ENCODE measurements at regions not wholly inside any gene's neighbourhood (a gene's known extent, or its start where the extent isn't known, plus 50 kb on each side); places are given as distances from the start of the nearest gene placed in this dataset.
"Not testable (repeated sequence)": the region's sequence is repeated elsewhere in the genome, so short reads cannot be mapped to it uniquely, and the experiment has no call there.

DNA sequence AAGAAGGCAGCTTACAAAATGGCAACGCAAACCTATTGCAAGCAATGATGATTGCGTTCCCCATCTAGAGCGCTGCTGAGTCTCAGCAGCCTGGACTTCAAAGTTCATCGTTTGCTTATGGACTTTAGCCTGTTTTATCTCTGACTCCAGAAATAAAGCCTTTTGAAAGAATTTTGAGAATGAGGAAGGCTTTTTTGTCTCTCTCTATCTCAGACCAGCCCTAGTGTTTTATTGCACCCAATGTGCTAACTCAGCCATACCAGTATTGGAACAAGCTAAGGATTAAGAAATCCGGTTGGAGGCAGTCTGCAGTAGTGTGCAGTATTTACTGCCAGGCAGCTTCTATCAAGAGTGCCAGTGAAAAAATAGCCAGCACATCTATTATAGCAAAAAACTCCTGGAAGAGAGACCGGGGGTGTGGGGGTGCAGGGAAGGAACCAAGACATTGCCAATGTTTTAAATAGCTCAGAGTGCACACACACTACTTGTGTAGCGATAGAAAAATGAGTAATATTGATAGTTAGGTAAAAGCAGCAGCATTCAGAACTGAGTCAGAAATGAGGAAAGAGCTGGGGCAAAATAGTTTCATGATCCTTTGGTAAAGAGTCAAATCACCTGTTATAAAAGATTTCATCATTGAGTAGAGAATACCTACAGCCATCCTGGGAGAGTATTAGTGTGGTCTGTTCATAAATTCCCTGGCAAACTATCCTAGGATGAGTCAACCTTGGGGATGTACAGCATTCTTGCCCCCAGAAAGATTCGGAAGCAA lies 219.0 kb downstream of the ZNF608 start:
- Histone ChIP-seq H3K27me3 (ENCODE audit: control insufficient read depth, insufficient read depth, low read length) (no peaks in the 10 kb centered on the region), H3K4me1 (ENCODE audit: control insufficient read depth, insufficient read depth, low read length) (no peaks in the 10 kb centered on the region), H3K27ac (ENCODE audit: low read length) (no peak overlapping the region), H3K4me3 (ENCODE audit: low read length) (no peak overlapping the region), H3K9me3 (ENCODE audit: control insufficient read depth, insufficient read depth, low read length) (no peaks in the 10 kb centered on the region), H3K36me3 (ENCODE audit: control insufficient read depth, insufficient read depth, low read length) (no peaks in the 10 kb centered on the region)
- no peak for DNase-seq (ENCODE audit: low read depth, low spot score)
- no CpG with 5 or more reads among the region's 8 CpGs for WGBS (ENCODE audit: insufficient coverage, insufficient read length)

- not testable (repeated sequence) for H3K36me3 ChIP-seq (ENCODE audit: control insufficient read depth, insufficient read depth, low read length); H3K4me1 ChIP-seq (ENCODE audit: control insufficient read depth, insufficient read depth, low read length); H3K9me3 ChIP-seq (ENCODE audit: control insufficient read depth, insufficient read depth, low read length); DNase-seq (ENCODE audit: low read depth, low spot score); H3K27ac ChIP-seq (ENCODE audit: low read length); H3K4me3 ChIP-seq (ENCODE audit: low read length); H3K27me3 ChIP-seq (ENCODE audit: control insufficient read depth, insufficient read depth, low read length)
- no CpG with 5 or more reads among the region's 4 CpGs for WGBS (ENCODE audit: insufficient coverage, insufficient read length)
Observed at GRCh38 chr5:124526079-124526478, 220.4 kb downstream of the ZNF608 start.

GRCh38 chr5:124524552-124525232 lies 221.7 kb downstream of the ZNF608 start:
- Histone ChIP-seq H3K4me3 (ENCODE audit: low read length) (no peak overlapping the region), H3K4me1 (ENCODE audit: control insufficient read depth, insufficient read depth, low read length) (no peaks in the 10 kb centered on the region), H3K9me3 (ENCODE audit: control insufficient read depth, insufficient read depth, low read length) (no peaks in the 10 kb centered on the region), H3K27me3 (ENCODE audit: control insufficient read depth, insufficient read depth, low read length) (no peaks in the 10 kb centered on the region), H3K27ac (ENCODE audit: low read length) (no peak overlapping the region), H3K36me3 (ENCODE audit: control insufficient read depth, insufficient read depth, low read length) (no peaks in the 10 kb centered on the region)
- no peak for DNase-seq (ENCODE audit: low read depth, low spot score)
- no CpG with 5 or more reads among the region's 6 CpGs for WGBS (ENCODE audit: insufficient coverage, insufficient read length)

GRCh38 chr5:124523897-124524296 lies 222.5 kb downstream of the ZNF608 start:
- DNase-seq (ENCODE audit: low read depth, low spot score) = no peak
- no peak overlapping the region for H3K27ac ChIP-seq (ENCODE audit: low read length)
- WGBS (ENCODE audit: insufficient coverage, insufficient read length) = no CpG with 5 or more reads among the region's 5 CpGs
- H3K27me3 ChIP-seq (ENCODE audit: control insufficient read depth, insufficient read depth, low read length) = no peaks in the 10 kb centered on the region
- no peaks in the 10 kb centered on the region for H3K36me3 ChIP-seq (ENCODE audit: control insufficient read depth, insufficient read depth, low read length)
- no peaks in the 10 kb centered on the region for H3K9me3 ChIP-seq (ENCODE audit: control insufficient read depth, insufficient read depth, low read length)
- H3K4me1 ChIP-seq (ENCODE audit: control insufficient read depth, insufficient read depth, low read length) = no peaks in the 10 kb centered on the region
- H3K4me3 ChIP-seq (ENCODE audit: low read length) = no peak overlapping the region

DNA sequence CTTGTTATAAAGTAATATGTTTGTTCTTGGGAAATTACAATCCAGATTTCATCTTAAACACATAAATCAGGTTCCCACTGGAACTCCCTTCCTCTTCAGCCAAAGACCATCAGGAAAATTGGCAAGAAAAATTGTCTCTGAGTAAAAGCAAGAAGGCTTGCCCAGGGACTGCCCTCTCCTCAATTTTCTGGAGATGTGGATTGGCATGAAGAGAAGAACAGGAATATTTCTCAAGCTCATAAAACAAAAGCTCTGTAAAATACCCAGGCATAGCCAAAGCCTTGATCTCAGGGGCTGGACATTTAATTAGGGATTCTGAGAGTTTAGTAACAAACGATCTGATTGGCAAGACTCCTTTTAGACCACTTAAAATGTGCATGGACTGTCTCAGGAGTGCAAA lies 223.4 kb downstream of the ZNF608 start:
- no CpG with 5 or more reads among the region's 1 CpG for WGBS (ENCODE audit: insufficient coverage, insufficient read length)

DNA sequence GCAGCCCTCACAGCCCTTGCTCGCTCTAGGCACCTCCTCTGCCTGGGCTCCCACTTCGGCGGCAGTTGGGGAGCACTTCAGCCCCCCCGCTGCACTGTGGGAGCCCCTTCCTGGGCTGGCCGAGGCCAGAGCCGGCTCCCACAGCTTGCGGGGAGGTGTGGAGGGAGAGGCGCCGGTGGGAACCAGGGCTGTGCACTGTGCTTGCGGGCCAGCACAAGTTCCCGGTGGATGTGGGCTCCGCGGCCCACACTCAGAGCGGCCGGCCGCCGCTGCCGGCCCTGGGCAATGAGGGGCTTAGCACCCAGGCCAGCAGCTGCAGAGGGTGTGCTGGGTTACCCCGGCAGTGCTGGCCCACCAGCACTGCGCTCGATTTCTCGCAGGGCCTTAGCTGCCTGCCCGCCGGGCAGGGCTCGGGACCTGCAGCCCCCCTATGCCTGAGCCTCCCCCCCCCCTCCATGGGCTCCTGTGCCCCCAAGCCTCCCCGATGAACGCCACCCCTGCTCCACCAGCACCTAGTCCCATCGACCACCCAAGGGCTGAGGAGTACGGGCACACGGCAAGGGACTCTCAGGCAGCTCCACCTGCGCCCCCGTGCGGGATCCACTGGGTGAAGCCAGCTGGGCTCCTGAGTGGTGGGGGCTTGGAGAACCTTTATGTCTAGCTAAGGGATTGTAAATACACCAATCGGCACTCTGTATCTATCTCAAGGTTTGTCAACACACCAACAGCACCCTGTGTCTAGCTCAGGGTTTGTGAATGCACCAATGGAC lies 224.8 kb downstream of the ZNF608 start:
- H3K4me1 ChIP-seq (ENCODE audit: control insufficient read depth, insufficient read depth, low read length) = no peaks in the 10 kb centered on the region
- WGBS (ENCODE audit: insufficient coverage, insufficient read length) = no CpG with 5 or more reads among the region's 34 CpGs

More for the DNA sequence above, 223.4 kb downstream of the ZNF608 start:
- no peak overlapping the region for H3K27ac ChIP-seq (ENCODE audit: low read length)
- no peaks in the 10 kb centered on the region for H3K36me3 ChIP-seq (ENCODE audit: control insufficient read depth, insufficient read depth, low read length)
- no peaks in the 10 kb centered on the region for H3K27me3 ChIP-seq (ENCODE audit: control insufficient read depth, insufficient read depth, low read length)
- H3K4me1 ChIP-seq (ENCODE audit: control insufficient read depth, insufficient read depth, low read length) = no peaks in the 10 kb centered on the region
- H3K4me3 ChIP-seq (ENCODE audit: low read length) = no peak overlapping the region
- no peaks in the 10 kb centered on the region for H3K9me3 ChIP-seq (ENCODE audit: control insufficient read depth, insufficient read depth, low read length)
- no peak for DNase-seq (ENCODE audit: low read depth, low spot score)

GRCh38 chr5:124519396-124519795 lies 227.0 kb downstream of the ZNF608 start:
- no peaks in the 10 kb centered on the region for H3K27me3 ChIP-seq (ENCODE audit: control insufficient read depth, insufficient read depth, low read length)
- no peaks in the 10 kb centered on the region for H3K36me3 ChIP-seq (ENCODE audit: control insufficient read depth, insufficient read depth, low read length)
- no peaks in the 10 kb centered on the region for H3K9me3 ChIP-seq (ENCODE audit: control insufficient read depth, insufficient read depth, low read length)
- no peak overlapping the region for H3K27ac ChIP-seq (ENCODE audit: low read length)
- H3K4me3 ChIP-seq (ENCODE audit: low read length) = no peak overlapping the region
- no peaks in the 10 kb centered on the region for H3K4me1 ChIP-seq (ENCODE audit: control insufficient read depth, insufficient read depth, low read length)
- WGBS (ENCODE audit: insufficient coverage, insufficient read length) = no CpG with 5 or more reads among the region's 2 CpGs
- DNase-seq (ENCODE audit: low read depth, low spot score) = no peak

More for the DNA sequence above, 224.8 kb downstream of the ZNF608 start:
- no peak for DNase-seq (ENCODE audit: low read depth, low spot score)
- Histone ChIP-seq H3K4me3 (ENCODE audit: low read length) (no peak overlapping the region), H3K9me3 (ENCODE audit: control insufficient read depth, insufficient read depth, low read length) (no peaks in the 10 kb centered on the region), H3K36me3 (ENCODE audit: control insufficient read depth, insufficient read depth, low read length) (no peaks in the 10 kb centered on the region), H3K27ac (ENCODE audit: low read length) (no peak overlapping the region), H3K27me3 (ENCODE audit: control insufficient read depth, insufficient read depth, low read length) (no peaks in the 10 kb centered on the region)

DNA sequence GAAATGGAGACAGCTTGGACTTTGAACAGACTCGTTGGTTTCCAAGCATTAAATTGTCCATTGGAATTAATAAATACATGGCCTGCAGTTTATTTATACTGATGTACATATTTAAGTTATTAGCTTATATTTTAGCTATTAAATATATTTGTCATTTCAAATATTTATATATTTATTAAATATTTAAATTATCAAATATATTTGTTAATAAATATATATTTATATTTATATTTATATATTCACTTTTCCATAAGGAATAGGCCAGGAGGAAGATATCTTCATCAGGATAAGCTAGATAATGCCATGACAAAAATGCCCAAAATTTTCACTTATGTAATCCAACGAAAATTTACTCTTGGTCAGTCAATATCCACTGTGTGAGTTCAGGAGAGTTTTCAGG lies 229.9 kb downstream of the ZNF608 start:
- Histone ChIP-seq H3K27ac (ENCODE audit: low read length) (no peak overlapping the region), H3K4me3 (ENCODE audit: low read length) (no peak overlapping the region), H3K27me3 (ENCODE audit: control insufficient read depth, insufficient read depth, low read length) (no peaks in the 10 kb centered on the region), H3K9me3 (ENCODE audit: control insufficient read depth, insufficient read depth, low read length) (no peaks in the 10 kb centered on the region), H3K36me3 (ENCODE audit: control insufficient read depth, insufficient read depth, low read length) (no peaks in the 10 kb centered on the region), H3K4me1 (ENCODE audit: control insufficient read depth, insufficient read depth, low read length) (no peaks in the 10 kb centered on the region)
- no CpG with 5 or more reads among the region's 2 CpGs for WGBS (ENCODE audit: insufficient coverage, insufficient read length)
- no peak for DNase-seq (ENCODE audit: low read depth, low spot score)

DNA sequence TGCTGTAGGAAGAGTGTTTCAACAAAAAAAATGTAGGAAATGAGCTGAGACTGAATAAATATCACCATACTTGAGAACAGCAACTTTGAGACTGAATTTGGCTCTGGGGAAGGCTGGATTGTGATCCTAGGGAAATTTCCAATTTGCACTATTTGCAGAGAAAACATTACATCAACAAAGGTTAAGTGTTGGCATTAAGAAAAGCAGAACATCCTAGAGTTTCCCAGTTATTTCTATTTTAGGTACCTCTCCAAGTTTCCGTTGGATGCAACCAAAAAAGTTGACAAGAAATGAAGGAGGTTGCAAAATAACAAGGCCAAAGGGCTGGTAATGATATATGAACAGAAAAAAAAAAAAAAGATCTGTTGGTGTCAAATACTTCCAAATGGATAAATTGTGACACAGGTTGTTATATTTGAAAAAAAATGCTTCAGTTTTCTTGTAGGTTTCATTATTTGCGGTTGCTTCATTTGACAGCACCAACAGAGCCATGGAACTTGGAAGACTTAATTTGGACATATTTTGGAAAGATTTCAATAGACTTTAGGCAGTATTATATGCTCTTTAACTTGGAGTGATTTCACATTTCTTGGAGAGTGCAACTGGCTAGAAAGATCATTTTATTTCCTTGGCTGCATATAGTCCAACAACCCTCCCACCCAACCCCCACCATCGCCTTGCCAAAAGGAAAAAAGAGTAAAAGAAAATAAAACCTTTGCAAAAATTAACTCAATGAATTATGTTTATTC lies 230.8 kb downstream of the ZNF608 start:
- no CpG with 5 or more reads among the region's 3 CpGs for WGBS (ENCODE audit: insufficient coverage, insufficient read length)
- no peak for DNase-seq (ENCODE audit: low read depth, low spot score)
- Histone ChIP-seq H3K36me3 (ENCODE audit: control insufficient read depth, insufficient read depth, low read length) (no peaks in the 10 kb centered on the region), H3K27me3 (ENCODE audit: control insufficient read depth, insufficient read depth, low read length) (no peaks in the 10 kb centered on the region), H3K27ac (ENCODE audit: low read length) (no peak overlapping the region), H3K4me3 (ENCODE audit: low read length) (no peak overlapping the region), H3K4me1 (ENCODE audit: control insufficient read depth, insufficient read depth, low read length) (no peaks in the 10 kb centered on the region), H3K9me3 (ENCODE audit: control insufficient read depth, insufficient read depth, low read length) (no peaks in the 10 kb centered on the region)

DNA sequence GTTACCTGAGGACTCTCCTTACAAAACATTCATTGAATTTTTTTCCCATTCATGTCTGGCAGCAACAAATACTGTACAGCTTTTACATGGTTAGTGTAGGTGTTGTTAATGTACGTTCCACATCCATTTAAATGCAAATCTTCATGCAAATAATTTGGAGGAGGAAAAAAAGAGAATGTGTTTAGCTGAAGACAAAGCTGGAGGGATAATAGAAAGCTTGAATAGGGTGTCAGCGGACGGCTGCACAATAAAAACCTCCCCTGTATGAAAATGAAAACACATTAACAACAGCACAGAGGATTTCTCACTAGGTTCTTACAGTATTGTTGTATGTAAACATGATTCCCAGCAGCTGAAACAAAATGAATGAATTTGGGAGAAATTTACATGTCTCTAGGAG lies 231.5 kb downstream of the ZNF608 start:
- Histone ChIP-seq H3K27me3 (ENCODE audit: control insufficient read depth, insufficient read depth, low read length) (no peaks in the 10 kb centered on the region), H3K4me3 (ENCODE audit: low read length) (no peak overlapping the region), H3K27ac (ENCODE audit: low read length) (no peak overlapping the region), H3K9me3 (ENCODE audit: control insufficient read depth, insufficient read depth, low read length) (no peaks in the 10 kb centered on the region), H3K36me3 (ENCODE audit: control insufficient read depth, insufficient read depth, low read length) (no peaks in the 10 kb centered on the region), H3K4me1 (ENCODE audit: control insufficient read depth, insufficient read depth, low read length) (no peaks in the 10 kb centered on the region)
- DNase-seq (ENCODE audit: low read depth, low spot score) = no peak
- WGBS (ENCODE audit: insufficient coverage, insufficient read length) = no CpG with 5 or more reads among the region's 3 CpGs

Measured in iPS DF 6.9 (cell line).